A673 (cell line): ENCODE measurements at regions not wholly inside any gene's neighbourhood (a gene's known extent, or its start where the extent isn't known, plus 50 kb on each side); places are given as distances from the start of the nearest gene placed in this dataset.

Experiments used
- EZH2 ChIP-seq: fragments of 200-600 bp; sonication (generic); IDR thresholded peaks from 2 replicates; pipeline ENCODE4 v1.6.1; 2017; ENCODE audit warnings: borderline replicate concordance, low read depth, mild to moderate bottlenecking, mixed read lengths, antibody characterized with exemption, low read length; ENCODE audit not compliant: poor library complexity, severe bottlenecking
- TF ChIP-seq, protein P1 (sequence below): fragments of 300-800, 200-600 bp; sonication (generic); conservative IDR thresholded peaks from 2 replicates; pipeline ENCODE4 v1.5.1; 2017; ENCODE audit warnings: low read depth, mild to moderate bottlenecking, antibody characterized with exemption, low read length, moderate library complexity, mixed read lengths

DNA sequence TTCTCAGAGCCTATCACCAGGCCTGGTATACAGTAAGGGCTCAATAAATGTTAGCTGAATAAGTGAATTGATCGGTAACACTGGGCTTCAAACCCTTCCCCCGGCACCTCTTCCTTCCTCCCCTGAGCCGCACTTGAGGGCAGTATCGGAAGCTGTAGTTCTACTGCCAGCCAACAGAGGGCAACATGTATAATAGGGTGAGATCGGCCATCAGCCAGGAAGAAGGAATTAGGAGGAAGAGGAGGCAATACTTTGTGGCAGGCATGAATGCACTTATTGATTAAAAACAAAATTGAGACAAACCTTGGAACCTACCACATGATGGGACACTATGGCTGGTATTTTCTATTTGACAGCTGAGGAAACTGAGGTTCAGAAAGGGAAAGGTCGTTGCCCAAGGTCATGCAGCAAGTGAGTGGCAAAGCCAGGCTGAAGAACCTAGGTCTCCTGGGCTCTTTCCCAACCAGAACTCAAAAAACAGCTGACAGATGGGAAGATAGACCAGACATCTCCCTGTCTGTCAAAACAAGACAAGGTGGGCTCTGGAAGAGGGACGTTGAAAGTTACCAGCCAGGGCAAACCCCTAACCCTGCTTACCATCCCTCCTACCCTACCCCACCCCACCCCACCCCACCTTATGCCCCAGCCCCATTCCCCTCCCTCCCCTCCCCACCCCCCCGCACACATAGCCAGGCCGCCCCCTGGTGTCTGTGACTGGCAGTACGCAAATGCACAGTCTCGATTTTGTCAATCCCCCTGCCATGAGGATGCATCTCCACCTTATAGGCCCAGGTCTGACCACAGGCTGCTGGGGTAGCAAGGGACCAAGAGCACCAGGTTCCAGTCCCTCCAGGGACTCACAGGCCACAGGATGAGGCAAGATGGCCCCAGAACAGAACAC, 107.3 kb upstream of the RUNX3 start:
- TF ChIP-seq, protein P1, sequence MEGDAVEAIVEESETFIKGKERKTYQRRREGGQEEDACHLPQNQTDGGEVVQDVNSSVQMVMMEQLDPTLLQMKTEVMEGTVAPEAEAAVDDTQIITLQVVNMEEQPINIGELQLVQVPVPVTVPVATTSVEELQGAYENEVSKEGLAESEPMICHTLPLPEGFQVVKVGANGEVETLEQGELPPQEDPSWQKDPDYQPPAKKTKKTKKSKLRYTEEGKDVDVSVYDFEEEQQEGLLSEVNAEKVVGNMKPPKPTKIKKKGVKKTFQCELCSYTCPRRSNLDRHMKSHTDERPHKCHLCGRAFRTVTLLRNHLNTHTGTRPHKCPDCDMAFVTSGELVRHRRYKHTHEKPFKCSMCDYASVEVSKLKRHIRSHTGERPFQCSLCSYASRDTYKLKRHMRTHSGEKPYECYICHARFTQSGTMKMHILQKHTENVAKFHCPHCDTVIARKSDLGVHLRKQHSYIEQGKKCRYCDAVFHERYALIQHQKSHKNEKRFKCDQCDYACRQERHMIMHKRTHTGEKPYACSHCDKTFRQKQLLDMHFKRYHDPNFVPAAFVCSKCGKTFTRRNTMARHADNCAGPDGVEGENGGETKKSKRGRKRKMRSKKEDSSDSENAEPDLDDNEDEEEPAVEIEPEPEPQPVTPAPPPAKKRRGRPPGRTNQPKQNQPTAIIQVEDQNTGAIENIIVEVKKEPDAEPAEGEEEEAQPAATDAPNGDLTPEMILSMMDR, result peak; percentile 66
- no peak for TF ChIP-seq EZH2
